ENCODE measurements at regions not wholly inside any gene's neighbourhood (a gene's known extent, or its start where the extent isn't known, plus 50 kb on each side); places are given as distances from the start of the nearest gene placed in this dataset.

DNA sequence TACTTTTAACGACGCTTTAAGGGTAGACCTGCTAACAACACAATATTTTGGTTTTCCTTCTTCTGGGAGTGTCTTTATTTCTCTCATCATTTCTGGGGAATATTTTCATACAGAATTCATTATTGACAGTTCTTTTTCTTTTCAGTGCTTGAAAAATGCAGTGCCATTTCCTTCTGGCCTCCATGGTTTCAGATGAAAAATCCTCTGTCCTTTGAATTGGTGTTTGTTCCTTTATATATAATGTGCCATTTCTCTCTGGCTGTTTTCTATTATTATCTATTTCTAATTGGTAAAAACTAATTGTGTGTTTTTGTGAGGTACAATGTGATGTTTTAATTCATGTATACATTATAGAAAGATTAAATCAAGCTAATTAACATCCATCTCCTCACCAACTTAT, 194.3 kb upstream of the S1PR3 start:
- TF ChIP-seq, protein P1, sequence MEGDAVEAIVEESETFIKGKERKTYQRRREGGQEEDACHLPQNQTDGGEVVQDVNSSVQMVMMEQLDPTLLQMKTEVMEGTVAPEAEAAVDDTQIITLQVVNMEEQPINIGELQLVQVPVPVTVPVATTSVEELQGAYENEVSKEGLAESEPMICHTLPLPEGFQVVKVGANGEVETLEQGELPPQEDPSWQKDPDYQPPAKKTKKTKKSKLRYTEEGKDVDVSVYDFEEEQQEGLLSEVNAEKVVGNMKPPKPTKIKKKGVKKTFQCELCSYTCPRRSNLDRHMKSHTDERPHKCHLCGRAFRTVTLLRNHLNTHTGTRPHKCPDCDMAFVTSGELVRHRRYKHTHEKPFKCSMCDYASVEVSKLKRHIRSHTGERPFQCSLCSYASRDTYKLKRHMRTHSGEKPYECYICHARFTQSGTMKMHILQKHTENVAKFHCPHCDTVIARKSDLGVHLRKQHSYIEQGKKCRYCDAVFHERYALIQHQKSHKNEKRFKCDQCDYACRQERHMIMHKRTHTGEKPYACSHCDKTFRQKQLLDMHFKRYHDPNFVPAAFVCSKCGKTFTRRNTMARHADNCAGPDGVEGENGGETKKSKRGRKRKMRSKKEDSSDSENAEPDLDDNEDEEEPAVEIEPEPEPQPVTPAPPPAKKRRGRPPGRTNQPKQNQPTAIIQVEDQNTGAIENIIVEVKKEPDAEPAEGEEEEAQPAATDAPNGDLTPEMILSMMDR (conservative IDR thresholded peaks at IDR 0.05; ENCODE audit: low read length) = no peak
- TF ChIP-seq EZH2phosphoT487 (IDR thresholded peaks at IDR 0.05; ENCODE audit: borderline replicate concordance, low read depth, low read length) = no peak

All from OCI-LY7 (cell line).